LNCAP (cell line): ENCODE measurements at regions not wholly inside any gene's neighbourhood (a gene's known extent, or its start where the extent isn't known, plus 50 kb on each side); places are given as distances from the start of the nearest gene placed in this dataset.

Source experiments
- CTCF ChIP-seq: fragments of 450-650 bp; IDR thresholded peaks from 2 replicates; pipeline ENCODE4 v1.5.1; 2017; ENCODE audit warnings: mild to moderate bottlenecking

GRCh38 chr1:214935258-214935657 lies 147.3 kb upstream of the KCNK2 start:
- no peak for TF ChIP-seq CTCF

GRCh38 chr1:214939180-214939579 lies 143.4 kb upstream of the KCNK2 start:
- TF ChIP-seq CTCF: no peak

- no peak for TF ChIP-seq CTCF
These were observed 141.5 kb upstream of the KCNK2 start for GRCh38 chr1:214941061-214941460.

- no peak for TF ChIP-seq CTCF
These were observed 139.5 kb upstream of the KCNK2 start for GRCh38 chr1:214943054-214943453.

- TF ChIP-seq CTCF: no peak
These were observed 135.9 kb upstream of the KCNK2 start for GRCh38 chr1:214946615-214947014.

- peak; percentile 46 for TF ChIP-seq CTCF
These were observed 129.9 kb upstream of the KCNK2 start for GRCh38 chr1:214952648-214953047.

- no peak for TF ChIP-seq CTCF
These were observed 128.5 kb upstream of the KCNK2 start for GRCh38 chr1:214953901-214954616.

- no peak for TF ChIP-seq CTCF
These were observed 128.0 kb upstream of the KCNK2 start for GRCh38 chr1:214954617-214954949.
